BE2C (cell line): ENCODE measurements at regions not wholly inside any gene's neighbourhood (a gene's known extent, or its start where the extent isn't known, plus 50 kb on each side); places are given as distances from the start of the nearest gene placed in this dataset.
"Not testable (repeated sequence)": the region's sequence is repeated elsewhere in the genome, so short reads cannot be mapped to it uniquely, and the experiment has no call there.

ENCODE experiments used
- DNase-seq: peaks from one replicate; pipeline ENCODE4 v3.0.0-alpha.2; 2020
- H3K27me3 ChIP-seq: fragments of 250-450 bp; sonication (Bioruptor Pico); 2 replicates; pipeline ENCODE4 v1.5.1; 2020; ENCODE audit warnings: mild to moderate bottlenecking
- H3K36me3 ChIP-seq: fragments of 250-450 bp; sonication (Bioruptor Pico); 2 replicates; pipeline ENCODE4 v1.5.1; 2020; ENCODE audit warnings: mild to moderate bottlenecking
- H3K4me1 ChIP-seq: fragments of 250-450 bp; sonication (Bioruptor Pico); 2 replicates; pipeline ENCODE4 v1.5.1; 2020
- H3K4me3 ChIP-seq: 2 replicates; pipeline ENCODE4 v1.5.1; 2011; ENCODE audit warnings: low read depth, low read length
- H3K9me3 ChIP-seq: fragments of 250-450 bp; sonication (Bioruptor Pico); 2 replicates; pipeline ENCODE4 v1.5.1; 2020
- CTCF ChIP-seq: IDR thresholded peaks from 2 replicates; pipeline ENCODE4 v1.5.1; 2012; ENCODE audit warnings: mild to moderate bottlenecking, low read depth, low read length

- no peak for DNase-seq
- H3K27me3 ChIP-seq = no peaks in the 10 kb centered on the region
Measured at GRCh38 chr20:59481477-59482018, 122.8 kb upstream of the PHACTR3 start.

GRCh38 chr20:59482351-59483187 lies 121.8 kb upstream of the PHACTR3 start:
- Histone ChIP-seq H3K4me3 (no peak overlapping the region), H3K36me3 (no peaks in the 10 kb centered on the region), H3K27me3 (no peaks in the 10 kb centered on the region), H3K4me1 (no peaks in the 10 kb centered on the region), H3K9me3 (no peaks in the 10 kb centered on the region)
- TF ChIP-seq CTCF = no peak
- no peak for DNase-seq

More at GRCh38 chr20:59481477-59482018, 122.8 kb upstream of the PHACTR3 start:
- no peaks in the 10 kb centered on the region for H3K4me1 ChIP-seq
- no peaks in the 10 kb centered on the region for H3K36me3 ChIP-seq
- no peaks in the 10 kb centered on the region for H3K9me3 ChIP-seq
- no peak overlapping the region for H3K4me3 ChIP-seq
- TF ChIP-seq CTCF = no peak

GRCh38 chr20:59483481-59483880 lies 120.9 kb upstream of the PHACTR3 start:
- H3K4me3 ChIP-seq = no peak overlapping the region
- no peak for TF ChIP-seq CTCF
- DNase-seq = no peak
- H3K36me3 ChIP-seq = no peaks in the 10 kb centered on the region
- H3K4me1 ChIP-seq = no peaks in the 10 kb centered on the region; the same call in 1 of the 2 replicates
- H3K27me3 ChIP-seq = no peaks in the 10 kb centered on the region
- no peaks in the 10 kb centered on the region for H3K9me3 ChIP-seq

- DNase-seq = no peak
- Histone ChIP-seq H3K4me1 (no peaks in the 10 kb centered on the region; the same call in 1 of the 2 replicates), H3K36me3 (no peaks in the 10 kb centered on the region), H3K9me3 (no peaks in the 10 kb centered on the region), H3K27me3 (no peaks in the 10 kb centered on the region), H3K4me3 (no peak overlapping the region)
- TF ChIP-seq CTCF = no peak
Measured at GRCh38 chr20:59484228-59484627, 120.1 kb upstream of the PHACTR3 start.

DNA sequence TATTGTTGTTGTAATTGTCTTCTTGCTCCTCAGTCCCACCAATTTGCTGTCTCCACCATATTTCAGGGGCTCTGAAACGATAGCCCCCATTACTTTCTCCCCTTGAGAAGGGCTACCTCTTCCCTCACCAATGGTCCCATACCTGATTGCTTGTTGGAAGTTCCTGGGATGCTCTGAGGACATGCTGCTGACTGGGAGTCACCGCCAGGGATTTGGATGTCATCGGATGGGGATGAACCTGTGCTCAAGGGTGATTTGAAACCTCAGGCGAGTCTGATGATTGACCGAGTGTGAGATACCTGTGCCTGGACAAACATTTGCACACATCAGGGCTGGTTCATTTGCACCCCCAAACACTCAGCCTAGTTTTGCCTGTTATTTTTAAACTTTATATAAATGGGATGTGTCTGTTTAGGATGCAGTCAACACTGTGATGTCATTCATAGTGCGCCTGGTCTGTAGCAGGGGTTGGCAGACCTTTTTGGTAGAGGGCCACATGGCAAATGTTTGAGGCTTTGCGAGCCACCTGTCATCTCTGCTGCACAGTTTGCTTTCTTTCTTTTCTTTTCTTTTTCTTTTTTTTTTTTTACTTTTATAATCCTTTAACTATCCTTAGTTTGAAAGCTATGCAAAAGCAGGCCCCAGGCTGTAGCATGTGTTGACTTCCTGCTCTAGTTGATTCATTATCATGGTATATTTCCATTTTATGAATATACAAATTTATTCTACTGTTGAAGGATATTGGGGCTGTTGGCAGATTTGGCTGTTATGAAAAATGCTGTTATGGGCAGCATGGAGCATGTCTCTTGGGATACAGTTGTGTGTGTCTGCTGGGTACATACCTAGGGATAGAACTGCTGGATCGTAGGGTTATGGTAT lies 118.5 kb upstream of the PHACTR3 start:
- no peak overlapping the region for H3K4me3 ChIP-seq
- H3K4me1 ChIP-seq = no peaks in the 10 kb centered on the region; the same call in 1 of the 2 replicates
- no peak for DNase-seq
- H3K27me3 ChIP-seq = no peaks in the 10 kb centered on the region
- no peaks in the 10 kb centered on the region for H3K36me3 ChIP-seq
- no peaks in the 10 kb centered on the region for H3K9me3 ChIP-seq
- no peak for TF ChIP-seq CTCF

DNA sequence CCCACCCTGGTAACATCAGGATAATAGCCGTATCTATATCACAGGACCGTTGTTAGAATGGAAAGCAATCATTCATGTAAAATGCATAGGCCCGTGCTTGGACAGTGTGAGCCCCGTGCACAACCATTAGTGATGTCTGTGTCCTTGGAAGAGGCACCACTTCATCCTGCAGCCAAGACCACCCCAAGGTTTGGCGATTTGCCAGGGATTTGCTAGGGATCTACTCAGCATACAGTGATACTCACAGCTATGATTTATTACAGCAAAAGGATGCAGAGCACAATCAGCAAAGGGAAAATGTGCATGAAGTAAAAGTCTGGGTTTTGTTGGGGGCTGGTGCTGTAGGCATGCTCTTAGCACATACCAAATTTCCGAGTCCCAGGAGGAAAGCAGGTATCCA lies 115.9 kb upstream of the PHACTR3 start:
- not testable (repeated sequence) for H3K4me3 ChIP-seq, H3K9me3 ChIP-seq, H3K36me3 ChIP-seq, H3K27me3 ChIP-seq, H3K4me1 ChIP-seq
- peak; percentile 44 for DNase-seq

DNA sequence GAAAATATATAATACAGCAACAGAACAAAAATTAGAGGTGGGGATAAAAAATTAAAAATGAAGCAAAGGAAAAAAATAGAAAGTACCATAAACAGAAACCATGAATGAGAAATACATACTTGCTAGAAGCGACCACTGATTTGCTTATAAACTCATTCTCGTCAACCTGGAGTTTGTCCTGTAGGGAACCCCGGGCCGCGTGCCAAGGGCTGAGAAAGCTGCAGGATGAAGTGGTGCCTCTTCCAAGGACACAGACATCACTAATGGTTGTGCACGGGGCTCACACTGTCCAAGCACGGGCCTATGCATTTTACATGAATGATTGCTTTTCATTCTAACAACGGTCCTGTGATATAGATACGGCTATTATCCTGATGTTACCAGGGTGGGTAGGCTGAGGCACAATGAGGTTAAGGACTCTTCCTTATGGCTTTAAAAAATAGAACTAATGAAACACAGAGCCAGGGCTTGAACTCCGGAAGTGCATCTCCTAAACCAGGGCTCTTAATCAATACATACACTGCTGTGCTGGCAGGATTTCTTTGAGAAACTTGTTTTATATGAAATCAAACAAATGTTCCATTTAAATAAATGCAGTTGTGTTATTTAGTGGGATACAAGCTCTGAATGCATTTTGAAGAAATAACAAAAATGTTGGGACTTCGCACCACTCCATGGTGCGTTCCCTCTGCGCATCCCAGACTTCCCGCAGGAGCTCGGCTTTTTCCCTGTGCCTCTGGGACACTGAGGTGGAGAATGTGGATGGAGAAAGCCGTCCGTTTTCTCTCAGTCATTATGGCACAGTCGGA lies 113.9 kb upstream of the PHACTR3 start:
- peak; percentile 38 for DNase-seq
- not testable (repeated sequence) for H3K27me3 ChIP-seq, H3K4me3 ChIP-seq, H3K4me1 ChIP-seq, H3K9me3 ChIP-seq, H3K36me3 ChIP-seq
